ENCODE measurements at regions not wholly inside any gene's neighbourhood (a gene's known extent, or its start where the extent isn't known, plus 50 kb on each side); places are given as distances from the start of the nearest gene placed in this dataset.

DNA sequence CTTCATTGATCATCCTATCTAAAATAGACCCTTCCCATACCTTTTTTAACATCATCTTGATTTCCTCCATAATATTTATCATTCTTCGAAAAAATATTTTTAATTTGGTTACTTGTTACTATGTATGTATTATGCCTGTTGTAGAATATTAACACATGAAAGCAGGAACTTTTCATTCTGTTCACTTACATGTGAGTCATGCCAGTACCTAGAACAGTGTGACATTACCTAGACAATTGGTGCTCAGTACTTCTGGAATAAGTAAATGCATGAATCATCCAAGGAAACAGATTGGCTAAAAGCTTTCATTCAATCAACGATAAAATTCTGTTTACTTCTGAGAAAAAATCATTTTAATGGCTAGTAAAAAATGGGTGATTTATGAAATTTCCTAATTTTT lies 76.4 kb downstream of the CXXC4 start:
- no peak overlapping the region for H3K4me3 ChIP-seq (ENCODE audit: low read length)
- no peak for DNase-seq (ENCODE audit: low read depth)
- TF ChIP-seq, protein P1, sequence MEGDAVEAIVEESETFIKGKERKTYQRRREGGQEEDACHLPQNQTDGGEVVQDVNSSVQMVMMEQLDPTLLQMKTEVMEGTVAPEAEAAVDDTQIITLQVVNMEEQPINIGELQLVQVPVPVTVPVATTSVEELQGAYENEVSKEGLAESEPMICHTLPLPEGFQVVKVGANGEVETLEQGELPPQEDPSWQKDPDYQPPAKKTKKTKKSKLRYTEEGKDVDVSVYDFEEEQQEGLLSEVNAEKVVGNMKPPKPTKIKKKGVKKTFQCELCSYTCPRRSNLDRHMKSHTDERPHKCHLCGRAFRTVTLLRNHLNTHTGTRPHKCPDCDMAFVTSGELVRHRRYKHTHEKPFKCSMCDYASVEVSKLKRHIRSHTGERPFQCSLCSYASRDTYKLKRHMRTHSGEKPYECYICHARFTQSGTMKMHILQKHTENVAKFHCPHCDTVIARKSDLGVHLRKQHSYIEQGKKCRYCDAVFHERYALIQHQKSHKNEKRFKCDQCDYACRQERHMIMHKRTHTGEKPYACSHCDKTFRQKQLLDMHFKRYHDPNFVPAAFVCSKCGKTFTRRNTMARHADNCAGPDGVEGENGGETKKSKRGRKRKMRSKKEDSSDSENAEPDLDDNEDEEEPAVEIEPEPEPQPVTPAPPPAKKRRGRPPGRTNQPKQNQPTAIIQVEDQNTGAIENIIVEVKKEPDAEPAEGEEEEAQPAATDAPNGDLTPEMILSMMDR (conservative IDR thresholded peaks at IDR 0.05; ENCODE audit: low read length) = no peak

DNA sequence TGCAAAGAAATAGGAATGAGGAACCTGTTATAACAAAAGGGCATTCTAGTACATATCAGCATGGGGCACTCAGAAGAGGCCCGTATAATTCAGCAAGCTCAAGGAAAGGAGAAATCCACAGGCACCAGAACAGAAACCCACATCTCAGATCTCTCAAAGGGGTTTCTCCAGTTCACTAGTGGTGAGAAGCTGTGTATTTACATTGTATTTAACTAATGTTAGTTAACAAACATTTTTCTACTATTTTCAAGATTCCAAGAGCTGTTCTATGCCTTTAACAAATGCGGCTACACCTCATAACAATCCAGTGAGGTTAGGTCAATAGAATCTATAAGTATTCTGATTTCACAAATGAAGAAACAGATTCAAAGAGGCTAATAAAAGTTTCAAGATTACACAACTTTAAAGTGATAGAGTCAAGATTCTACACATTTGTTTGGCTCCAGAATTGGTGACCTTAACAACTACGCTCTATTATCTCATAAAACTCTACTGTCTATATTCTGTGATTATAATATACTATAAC lies 77.3 kb downstream of the CXXC4 start:
- TF ChIP-seq, protein P1 (conservative IDR thresholded peaks at IDR 0.05; ENCODE audit: low read length) = no peak
- no peak for DNase-seq (ENCODE audit: low read depth)
- H3K4me3 ChIP-seq (ENCODE audit: low read length) = no peak overlapping the region

DNA sequence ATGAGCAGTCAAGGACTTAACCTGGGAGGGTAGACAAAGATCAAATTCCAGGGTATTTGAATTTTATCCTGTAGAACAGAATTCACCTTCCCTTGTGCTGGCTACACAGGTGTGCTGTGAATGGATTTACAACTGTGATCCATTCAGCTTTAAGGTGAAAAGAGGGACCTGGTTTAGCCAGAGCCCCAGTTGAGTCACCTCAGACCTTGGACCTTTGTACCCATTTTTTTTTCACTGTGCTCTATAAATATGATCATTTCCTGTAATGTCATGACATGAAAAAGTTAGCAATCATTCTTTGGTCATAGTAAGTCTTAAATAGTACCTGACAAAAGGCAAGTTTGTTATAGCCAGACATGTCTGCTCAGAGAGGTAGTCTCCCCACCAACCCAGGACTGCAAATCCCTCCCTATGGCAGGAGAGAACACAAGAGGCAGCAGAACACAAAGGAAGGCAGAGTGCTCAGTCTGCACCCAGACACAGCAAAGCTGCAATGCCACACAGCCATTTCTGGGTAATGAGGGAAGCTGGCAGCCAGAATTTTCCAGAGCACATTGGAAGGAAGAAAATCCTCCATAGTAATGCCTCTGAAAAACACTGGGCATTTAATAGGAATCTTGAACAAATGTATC lies 77.9 kb downstream of the CXXC4 start:
- no peak for DNase-seq (ENCODE audit: low read depth)
- TF ChIP-seq, protein P1 (conservative IDR thresholded peaks at IDR 0.05; ENCODE audit: low read length) = no peak

DNA sequence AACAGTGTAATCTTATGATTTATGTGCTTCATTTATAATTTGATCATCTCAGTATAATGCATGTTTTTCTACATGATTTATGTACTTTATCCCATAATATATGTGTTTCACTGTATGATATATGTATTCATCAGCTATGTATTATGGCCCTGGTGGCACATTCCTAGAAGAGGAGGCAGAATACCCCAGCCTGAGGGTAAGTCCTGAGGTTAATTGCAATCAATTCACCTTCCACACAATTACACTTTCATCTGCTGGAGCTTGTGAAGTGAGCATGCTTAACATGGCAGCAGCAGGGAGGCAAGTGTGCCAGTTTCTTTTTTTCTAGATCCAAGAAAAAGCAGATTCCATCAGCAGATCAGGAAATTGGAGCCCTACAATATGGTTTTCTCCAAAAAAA lies 81.2 kb downstream of the CXXC4 start:
- no peak for DNase-seq (ENCODE audit: low read depth)
- no peak overlapping the region for H3K4me3 ChIP-seq (ENCODE audit: low read length)
- TF ChIP-seq, protein P1 (conservative IDR thresholded peaks at IDR 0.05; ENCODE audit: low read length) = no peak

More for the DNA sequence above, 77.9 kb downstream of the CXXC4 start:
- H3K4me3 ChIP-seq (ENCODE audit: low read length) = no peak overlapping the region

DNA sequence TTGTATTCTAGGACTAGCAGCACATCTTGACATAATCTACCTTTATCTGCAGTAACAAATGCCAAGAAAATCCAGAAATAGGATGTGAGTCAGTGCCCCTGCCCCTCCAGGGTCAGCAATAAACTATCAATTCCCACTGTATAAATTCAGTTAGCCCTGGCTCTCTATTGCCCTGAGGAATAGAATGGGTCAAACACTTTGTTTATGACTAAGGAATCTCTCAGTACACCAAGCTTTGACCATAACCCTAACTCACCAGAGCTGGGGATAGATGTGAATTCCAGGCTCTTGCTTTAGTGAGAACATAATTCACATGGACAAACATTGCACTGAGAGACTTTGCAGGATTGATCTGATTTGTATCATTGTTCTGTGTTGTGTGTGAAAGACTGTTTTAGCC lies 82.3 kb downstream of the CXXC4 start:
- DNase-seq (ENCODE audit: low read depth) = no peak
- H3K4me3 ChIP-seq (ENCODE audit: low read length) = no peak overlapping the region
- TF ChIP-seq, protein P1 (conservative IDR thresholded peaks at IDR 0.05; ENCODE audit: low read length) = no peak

DNA sequence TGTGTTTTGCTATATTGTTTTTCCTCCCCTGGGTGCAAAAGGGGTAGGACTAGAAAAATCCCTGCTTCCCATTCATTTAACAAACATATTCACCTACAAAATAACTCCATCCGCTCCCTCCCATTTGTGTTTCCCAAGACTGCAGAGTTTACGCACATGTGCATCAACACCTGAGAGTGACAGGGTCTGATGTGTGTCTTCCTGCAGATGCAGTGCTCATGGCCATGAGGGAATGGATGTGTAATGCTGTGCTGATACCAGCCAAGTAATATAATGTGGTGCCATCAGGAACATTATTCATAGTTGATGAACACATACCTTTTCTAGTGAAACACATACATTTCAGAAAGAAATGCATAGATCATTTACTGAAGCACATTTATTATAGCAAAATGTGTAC lies 83.2 kb downstream of the CXXC4 start:
- no peak overlapping the region for H3K4me3 ChIP-seq (ENCODE audit: low read length)
- TF ChIP-seq, protein P1 (conservative IDR thresholded peaks at IDR 0.05; ENCODE audit: low read length) = no peak
- DNase-seq (ENCODE audit: low read depth) = no peak

DNA sequence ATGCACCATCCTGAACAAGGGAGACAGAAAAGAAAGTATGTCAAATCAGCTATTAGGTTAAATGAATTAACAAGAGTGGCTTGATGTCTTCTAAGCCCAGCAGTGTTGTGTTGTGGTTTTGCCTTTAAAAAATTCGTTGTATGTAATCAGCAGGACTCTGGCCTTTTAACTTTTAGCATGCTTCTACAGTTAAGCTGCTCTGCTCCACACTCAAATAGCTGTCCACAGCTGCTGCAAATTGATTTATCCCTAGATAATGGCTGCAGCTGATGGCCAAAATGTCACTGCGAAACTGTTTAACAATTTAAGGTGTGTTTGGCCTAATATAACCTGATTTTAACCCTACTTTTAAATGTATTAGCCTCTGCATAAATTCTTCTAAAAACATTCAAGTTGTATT lies 85.8 kb downstream of the CXXC4 start:
- DNase-seq (ENCODE audit: low read depth) = no peak
- TF ChIP-seq, protein P1 (conservative IDR thresholded peaks at IDR 0.05; ENCODE audit: low read length) = no peak

More for the DNA sequence above, 85.8 kb downstream of the CXXC4 start:
- no peak overlapping the region for H3K4me3 ChIP-seq (ENCODE audit: low read length)
